ENCODE measurements at regions not wholly inside any gene's neighbourhood (a gene's known extent, or its start where the extent isn't known, plus 50 kb on each side); places are given as distances from the start of the nearest gene placed in this dataset.

- no peak for DNase-seq
Observed at GRCh38 chr9:113742878-113743277, 133.2 kb upstream of the ZNF618 start.

- DNase-seq, result no peak
Observed at GRCh38 chr9:113746486-113746885, 129.6 kb upstream of the ZNF618 start.

- no peak for DNase-seq
Observed at GRCh38 chr9:113748135-113748534, 128.0 kb upstream of the ZNF618 start.

GRCh38 chr9:113753398-113754119 is 122.5 kb upstream of the ZNF618 start:
- no peak for DNase-seq

GRCh38 chr9:113754739-113755138 is 121.4 kb upstream of the ZNF618 start:
- no peak for DNase-seq

- no peak for DNase-seq
Observed at GRCh38 chr9:113755433-113755832, 120.7 kb upstream of the ZNF618 start.

- peak; percentile 13 for DNase-seq
Observed at GRCh38 chr9:113756476-113757192, 119.5 kb upstream of the ZNF618 start.

- no peak for DNase-seq
Observed at GRCh38 chr9:113763429-113763828, 112.7 kb upstream of the ZNF618 start.

GRCh38 chr9:113764572-113764971 is 111.5 kb upstream of the ZNF618 start:
- DNase-seq, result no peak

- DNase-seq, result no peak
Observed at GRCh38 chr9:113769412-113769811, 106.7 kb upstream of the ZNF618 start.

GRCh38 chr9:113770396-113770795 is 105.7 kb upstream of the ZNF618 start:
- DNase-seq, result no peak

GRCh38 chr9:113771199-113771598 is 104.9 kb upstream of the ZNF618 start:
- no peak for DNase-seq

GRCh38 chr9:113772121-113772810 is 103.8 kb upstream of the ZNF618 start:
- peak; percentile 52 for DNase-seq

GRCh38 chr9:113774963-113775362 is 101.1 kb upstream of the ZNF618 start:
- no peak for DNase-seq

GRCh38 chr9:113775749-113776148 is 100.4 kb upstream of the ZNF618 start:
- DNase-seq, result no peak

GRCh38 chr9:113776194-113776593 is 99.9 kb upstream of the ZNF618 start:
- DNase-seq, result no peak

- no peak for DNase-seq
Observed at GRCh38 chr9:113781381-113781780, 94.7 kb upstream of the ZNF618 start.

GRCh38 chr9:113781896-113782295 is 94.2 kb upstream of the ZNF618 start:
- DNase-seq, result no peak

GRCh38 chr9:113783475-113783874 is 92.6 kb upstream of the ZNF618 start:
- DNase-seq, result no peak

GRCh38 chr9:113785334-113785733 is 90.8 kb upstream of the ZNF618 start:
- no peak for DNase-seq

GRCh38 chr9:113786071-113786470 is 90.0 kb upstream of the ZNF618 start:
- no peak for DNase-seq

GRCh38 chr9:113787871-113788270 is 88.2 kb upstream of the ZNF618 start:
- no peak for DNase-seq

GRCh38 chr9:113788616-113789330 is 87.3 kb upstream of the ZNF618 start:
- no peak for DNase-seq
